WERI-Rb-1 (cell line): ENCODE measurements at regions not wholly inside any gene's neighbourhood (a gene's known extent, or its start where the extent isn't known, plus 50 kb on each side); places are given as distances from the start of the nearest gene placed in this dataset.

Experiments used
- DNase-seq: peaks from one replicate; pipeline ENCODE4 v3.0.0-alpha.2; 2020
- H3K27ac ChIP-seq: fragments of 250-450 bp; sonication (Bioruptor Pico); 2 replicates; pipeline ENCODE4 v1.5.1; 2020; ENCODE audit warnings: mild to moderate bottlenecking, moderate library complexity
- H3K27me3 ChIP-seq: fragments of 250-450 bp; sonication (Bioruptor Pico); 2 replicates; pipeline ENCODE4 v1.5.1; 2021; ENCODE audit warnings: mild to moderate bottlenecking, low read depth, moderate library complexity; ENCODE audit not compliant: insufficient read depth, severe bottlenecking
- H3K36me3 ChIP-seq: fragments of 250-450 bp; sonication (Bioruptor Pico); 2 replicates; pipeline ENCODE4 v1.5.1; 2020; ENCODE audit warnings: mild to moderate bottlenecking, moderate library complexity
- H3K4me3 ChIP-seq: 2 replicates; pipeline ENCODE4 v1.5.1; 2011; ENCODE audit warnings: low read depth, mild to moderate bottlenecking, control low read depth, low read length
- H3K9me3 ChIP-seq: fragments of 250-450 bp; sonication (Bioruptor Pico); 2 replicates; pipeline ENCODE4 v1.5.1; 2021; ENCODE audit warnings: mild to moderate bottlenecking, moderate library complexity; ENCODE audit not compliant: severe bottlenecking
- CTCF ChIP-seq: IDR thresholded peaks from 2 replicates; pipeline ENCODE4 v1.5.1; 2011; ENCODE audit warnings: low read depth, mild to moderate bottlenecking, control low read depth, inconsistent platforms, low read length

GRCh38 chr2:53183581-53183980, 584.0 kb upstream of the CHAC2 start:
- TF ChIP-seq CTCF = no peak
- Histone ChIP-seq H3K4me3 (no peak overlapping the region), H3K9me3 (no peaks in the 10 kb centered on the region), H3K27ac (no peak overlapping the region), H3K36me3 (no peaks in the 10 kb centered on the region), H3K27me3 (no peaks in the 10 kb centered on the region)
- no peak for DNase-seq

- H3K9me3 ChIP-seq = no peaks in the 10 kb centered on the region
- DNase-seq = peak; percentile 28
- TF ChIP-seq CTCF = no peak
- no peaks in the 10 kb centered on the region for H3K36me3 ChIP-seq
- no peak overlapping the region for H3K4me3 ChIP-seq
- H3K27me3 ChIP-seq = no peaks in the 10 kb centered on the region
- H3K27ac ChIP-seq = no peak overlapping the region
These were observed 585.0 kb upstream of the CHAC2 start for GRCh38 chr2:53182601-53183000.

- Histone ChIP-seq H3K36me3 (no peaks in the 10 kb centered on the region), H3K27ac (no peak overlapping the region), H3K27me3 (no peaks in the 10 kb centered on the region), H3K9me3 (no peaks in the 10 kb centered on the region), H3K4me3 (no peak overlapping the region)
- TF ChIP-seq CTCF = no peak
- no peak for DNase-seq
These were observed 585.8 kb upstream of the CHAC2 start for GRCh38 chr2:53181759-53182158.

- DNase-seq = no peak
- no peak for TF ChIP-seq CTCF
- Histone ChIP-seq H3K9me3 (no peaks in the 10 kb centered on the region), H3K27ac (no peak overlapping the region), H3K36me3 (no peaks in the 10 kb centered on the region), H3K4me3 (no peak overlapping the region), H3K27me3 (no peaks in the 10 kb centered on the region)
These were observed 590.3 kb upstream of the CHAC2 start for GRCh38 chr2:53177327-53177726.

GRCh38 chr2:53174539-53174938, 593.1 kb upstream of the CHAC2 start:
- no peaks in the 10 kb centered on the region for H3K9me3 ChIP-seq
- no peak overlapping the region for H3K27ac ChIP-seq
- no peak overlapping the region for H3K4me3 ChIP-seq
- DNase-seq = no peak
- TF ChIP-seq CTCF = no peak
- H3K27me3 ChIP-seq = no peaks in the 10 kb centered on the region
- no peaks in the 10 kb centered on the region for H3K36me3 ChIP-seq

- no peak overlapping the region for H3K4me3 ChIP-seq
- H3K36me3 ChIP-seq = no peaks in the 10 kb centered on the region
- TF ChIP-seq CTCF = no peak
- no peak overlapping the region for H3K27ac ChIP-seq
- H3K9me3 ChIP-seq = no peaks in the 10 kb centered on the region
- H3K27me3 ChIP-seq = no peaks in the 10 kb centered on the region
- DNase-seq = no peak
These were observed 593.7 kb upstream of the CHAC2 start for GRCh38 chr2:53173698-53174455.
